ENCODE measurements at regions not wholly inside any gene's neighbourhood (a gene's known extent, or its start where the extent isn't known, plus 50 kb on each side); places are given as distances from the start of the nearest gene placed in this dataset.
"Not testable (repeated sequence)": the region's sequence is repeated elsewhere in the genome, so short reads cannot be mapped to it uniquely, and the experiment has no call there.

DNA sequence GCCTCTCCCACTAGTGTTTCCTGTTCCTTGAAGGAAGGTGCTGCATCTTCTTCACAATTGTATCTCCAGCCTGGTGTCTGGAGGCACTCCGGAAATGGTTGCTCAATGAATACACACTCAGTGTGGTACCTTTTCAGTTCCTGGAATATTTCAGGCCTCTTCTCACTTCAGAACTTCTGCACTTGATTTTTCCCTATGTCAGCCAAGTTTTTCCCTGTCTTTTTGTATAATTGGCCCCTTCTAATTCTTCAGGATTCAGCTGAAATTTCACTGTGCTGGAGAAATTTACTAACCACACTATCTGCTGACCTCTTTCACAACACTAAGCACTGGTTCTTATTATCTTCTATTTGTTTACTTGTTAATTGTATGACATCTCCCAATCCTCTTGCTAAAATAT lies 61.2 kb upstream of the MAP10 start:
- Histone ChIP-seq H3K27ac (no peak overlapping the region), H3K27me3 (ENCODE audit: low read depth) (no peaks in the 10 kb centered on the region), H3K4me1 (no peaks in the 10 kb centered on the region), H3K36me3 (no peaks in the 10 kb centered on the region), H3K4me3 (no peak overlapping the region), H3K9me3 (peaks cover 4% of the 10 kb centered on the region)
- no peak for ATAC-seq
- DNase-seq = no peak
- TF ChIP-seq, protein P1, sequence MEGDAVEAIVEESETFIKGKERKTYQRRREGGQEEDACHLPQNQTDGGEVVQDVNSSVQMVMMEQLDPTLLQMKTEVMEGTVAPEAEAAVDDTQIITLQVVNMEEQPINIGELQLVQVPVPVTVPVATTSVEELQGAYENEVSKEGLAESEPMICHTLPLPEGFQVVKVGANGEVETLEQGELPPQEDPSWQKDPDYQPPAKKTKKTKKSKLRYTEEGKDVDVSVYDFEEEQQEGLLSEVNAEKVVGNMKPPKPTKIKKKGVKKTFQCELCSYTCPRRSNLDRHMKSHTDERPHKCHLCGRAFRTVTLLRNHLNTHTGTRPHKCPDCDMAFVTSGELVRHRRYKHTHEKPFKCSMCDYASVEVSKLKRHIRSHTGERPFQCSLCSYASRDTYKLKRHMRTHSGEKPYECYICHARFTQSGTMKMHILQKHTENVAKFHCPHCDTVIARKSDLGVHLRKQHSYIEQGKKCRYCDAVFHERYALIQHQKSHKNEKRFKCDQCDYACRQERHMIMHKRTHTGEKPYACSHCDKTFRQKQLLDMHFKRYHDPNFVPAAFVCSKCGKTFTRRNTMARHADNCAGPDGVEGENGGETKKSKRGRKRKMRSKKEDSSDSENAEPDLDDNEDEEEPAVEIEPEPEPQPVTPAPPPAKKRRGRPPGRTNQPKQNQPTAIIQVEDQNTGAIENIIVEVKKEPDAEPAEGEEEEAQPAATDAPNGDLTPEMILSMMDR (IDR thresholded peaks at IDR 0.05) = no peak
- intact Hi-C loops (cut with DNase I) = no loop called here

DNA sequence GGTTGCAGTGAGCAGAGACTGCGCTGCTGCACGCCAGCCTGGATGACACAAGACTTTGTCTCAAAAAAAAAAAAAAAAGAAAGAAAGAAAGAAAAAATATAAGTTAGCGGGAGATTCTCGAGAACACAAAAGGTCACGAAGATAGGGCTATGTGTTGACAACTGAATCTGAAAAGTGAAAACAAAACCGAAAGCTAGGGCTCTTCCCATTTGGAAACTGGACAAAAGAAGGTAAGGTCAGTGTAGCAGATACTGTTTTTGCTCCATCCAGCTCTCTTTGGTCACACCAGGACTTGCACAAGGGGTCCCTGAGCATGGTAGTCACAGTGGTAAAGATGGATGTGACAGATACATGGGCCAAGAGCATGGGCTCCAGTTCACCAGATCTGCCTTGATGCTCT lies 60.4 kb upstream of the MAP10 start:
- Histone ChIP-seq H3K27me3 (ENCODE audit: low read depth) (no peaks in the 10 kb centered on the region), H3K4me1 (no peaks in the 10 kb centered on the region), H3K27ac (no peak overlapping the region), H3K4me3 (no peak overlapping the region), H3K36me3 (no peaks in the 10 kb centered on the region), H3K9me3 (peaks cover 12% of the 10 kb centered on the region)
- ATAC-seq (no peak), DNase-seq (no peak)
- intact Hi-C loops (cut with DNase I) = no loop called here
- TF ChIP-seq, protein P1 (IDR thresholded peaks at IDR 0.05) = no peak

DNA sequence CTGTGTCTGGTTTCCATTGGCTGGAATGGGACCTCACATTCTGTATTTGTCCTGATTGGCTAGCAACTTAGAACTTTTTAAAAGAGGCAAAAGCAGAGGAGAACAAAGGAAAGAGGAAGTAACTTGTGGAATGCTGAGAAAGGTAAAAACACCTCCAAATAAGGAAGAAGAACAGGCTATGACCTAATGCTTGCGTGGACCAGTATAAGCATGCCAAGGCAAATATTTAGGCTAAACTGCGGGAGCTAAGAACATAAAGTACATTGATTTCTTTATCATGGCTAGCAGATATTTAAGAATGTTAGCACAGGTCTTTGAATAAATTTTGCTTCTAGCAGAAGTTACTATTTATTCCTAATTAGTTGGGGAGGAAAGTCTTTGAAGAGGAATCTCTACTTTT lies 59.5 kb upstream of the MAP10 start:
- H3K4me1 ChIP-seq; H3K36me3 ChIP-seq; H3K27ac ChIP-seq; H3K4me3 ChIP-seq; ATAC-seq; intact Hi-C loops (cut with DNase I); DNase-seq; H3K27me3 ChIP-seq (ENCODE audit: low read depth): not testable (repeated sequence)
- H3K9me3 ChIP-seq = peaks cover 14% of the 10 kb centered on the region

DNA sequence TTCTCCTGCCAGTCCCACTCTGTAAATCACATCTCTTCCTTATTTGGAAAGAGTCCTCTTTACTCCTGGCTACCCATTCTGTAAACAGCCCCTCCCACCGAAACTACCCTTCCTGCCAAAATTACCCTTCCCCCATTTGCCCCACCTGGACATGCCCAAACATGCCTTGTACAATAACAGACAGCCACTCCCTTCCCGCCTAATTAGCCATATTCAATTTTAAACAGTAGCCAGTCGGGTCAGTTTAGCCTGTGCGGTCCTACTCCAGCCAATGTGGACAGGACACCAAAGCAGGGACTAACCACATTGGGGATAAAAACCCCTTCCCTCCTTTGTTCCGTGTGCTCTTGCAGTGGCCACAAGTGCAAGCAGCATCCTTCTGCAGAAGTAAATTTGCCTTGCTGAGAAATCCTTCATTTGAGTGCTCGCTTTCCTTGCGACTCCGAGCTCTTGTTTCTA lies 56.3 kb upstream of the MAP10 start:
- DNase-seq = no peak
- H3K4me1 ChIP-seq = no peaks in the 10 kb centered on the region
- ATAC-seq = no peak
- H3K36me3 ChIP-seq = no peaks in the 10 kb centered on the region
- H3K4me3 ChIP-seq = no peak overlapping the region
- intact Hi-C loops (cut with DNase I) = no loop called here
- no peak overlapping the region for H3K27ac ChIP-seq
- peaks cover 14% of the 10 kb centered on the region for H3K9me3 ChIP-seq
- TF ChIP-seq, protein P1 (IDR thresholded peaks at IDR 0.05) = no peak
- no peaks in the 10 kb centered on the region for H3K27me3 ChIP-seq (ENCODE audit: low read depth)

DNA sequence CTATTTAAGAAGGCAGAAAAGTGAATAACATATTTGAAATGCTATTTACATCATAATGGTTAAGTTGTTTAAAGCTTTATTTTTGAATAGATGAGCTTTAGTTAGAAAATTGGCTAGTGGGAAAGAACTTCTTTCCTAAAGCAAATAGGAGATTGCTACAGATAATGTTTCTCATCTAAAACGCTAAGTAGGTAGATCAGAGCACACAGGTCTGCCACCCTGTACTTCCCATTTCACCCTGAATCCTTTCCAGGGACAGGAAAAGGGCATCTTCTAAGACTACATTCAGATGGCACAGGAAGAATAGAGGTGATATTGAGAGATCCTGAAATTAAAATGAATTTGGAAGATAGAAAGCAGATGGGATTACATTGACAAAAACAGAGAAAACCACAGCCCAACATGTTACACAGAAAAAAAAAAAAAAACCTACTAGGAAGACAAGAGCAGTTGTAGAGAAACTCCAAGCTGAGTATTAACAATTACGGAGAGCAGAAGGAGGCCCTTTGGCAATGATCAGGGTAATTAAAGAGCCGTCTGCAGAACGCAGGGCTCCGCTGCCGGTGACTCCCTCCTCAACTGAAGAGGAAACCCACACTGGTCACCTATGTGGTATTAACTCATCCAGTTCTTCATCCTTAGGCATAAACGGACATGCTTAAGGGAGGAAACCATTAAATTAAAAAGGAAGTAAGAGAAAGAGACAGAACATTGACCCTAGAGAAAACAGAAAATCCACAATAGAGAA lies 53.6 kb upstream of the MAP10 start:
- H3K4me3 ChIP-seq = no peak overlapping the region
- no peaks in the 10 kb centered on the region for H3K27me3 ChIP-seq (ENCODE audit: low read depth)
- DNase-seq (no peak), ATAC-seq (no peak)
- no peak overlapping the region for H3K27ac ChIP-seq
- TF ChIP-seq, protein P1 (IDR thresholded peaks at IDR 0.05) = no peak
- H3K36me3 ChIP-seq = no peaks in the 10 kb centered on the region
- no peaks in the 10 kb centered on the region for H3K4me1 ChIP-seq
- peaks cover 14% of the 10 kb centered on the region for H3K9me3 ChIP-seq
- intact Hi-C loops (cut with DNase I) = no loop called here

DNA sequence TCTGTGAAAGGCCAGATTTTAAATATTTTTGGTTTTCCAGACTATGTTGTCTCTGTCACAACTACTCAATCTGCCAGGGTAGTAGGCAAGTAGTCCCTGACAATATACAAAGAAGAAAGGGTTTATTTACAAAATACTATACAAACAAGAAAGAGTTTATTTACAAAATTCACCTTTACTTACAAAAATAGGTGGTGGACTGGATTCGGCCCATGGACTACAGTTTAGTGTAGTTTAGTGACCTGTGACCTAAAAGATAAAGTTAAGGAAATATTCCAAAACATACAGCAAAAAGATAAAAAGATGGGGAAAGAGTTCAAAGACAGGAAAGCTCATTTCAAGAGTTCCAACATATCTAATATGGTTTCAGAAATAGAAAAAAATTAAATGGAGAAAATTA lies 52.9 kb upstream of the MAP10 start:
- intact Hi-C loops (cut with DNase I) = no loop called here
- DNase-seq (no peak), ATAC-seq (no peak)
- Histone ChIP-seq H3K4me3 (no peak overlapping the region), H3K4me1 (no peaks in the 10 kb centered on the region), H3K36me3 (no peaks in the 10 kb centered on the region), H3K9me3 (peaks cover 14% of the 10 kb centered on the region), H3K27me3 (ENCODE audit: low read depth) (no peaks in the 10 kb centered on the region), H3K27ac (no peak overlapping the region)
- TF ChIP-seq, protein P1 (IDR thresholded peaks at IDR 0.05) = no peak

All from lower lobe of right lung (tissue), 2 donors.